ENCODE measurements at regions not wholly inside any gene's neighbourhood (a gene's known extent, or its start where the extent isn't known, plus 50 kb on each side); places are given as distances from the start of the nearest gene placed in this dataset.
A peak's percentile ranks its signal among the peaks of the same experiment; 100 is the strongest.

GRCh38 chr10:52442576-52442975, 128.5 kb downstream of the DKK1 start:
- H3K4me1 ChIP-seq (ENCODE audit: control insufficient read depth, insufficient read depth, low read length): no peaks in the 10 kb centered on the region
- no peak for ATAC-seq
- intact Hi-C loops (cut with DNase I): no loop called here
- no peak for DNase-seq
- H3K27me3 ChIP-seq (ENCODE audit: control insufficient read depth, insufficient read depth): no peaks in the 10 kb centered on the region
- H3K4me3 ChIP-seq (ENCODE audit: low read length): no peak overlapping the region
- H3K27ac ChIP-seq (ENCODE audit: low read length): no peak overlapping the region
- no peaks in the 10 kb centered on the region for H3K9me3 ChIP-seq (ENCODE audit: control insufficient read depth, low read length)

DNA sequence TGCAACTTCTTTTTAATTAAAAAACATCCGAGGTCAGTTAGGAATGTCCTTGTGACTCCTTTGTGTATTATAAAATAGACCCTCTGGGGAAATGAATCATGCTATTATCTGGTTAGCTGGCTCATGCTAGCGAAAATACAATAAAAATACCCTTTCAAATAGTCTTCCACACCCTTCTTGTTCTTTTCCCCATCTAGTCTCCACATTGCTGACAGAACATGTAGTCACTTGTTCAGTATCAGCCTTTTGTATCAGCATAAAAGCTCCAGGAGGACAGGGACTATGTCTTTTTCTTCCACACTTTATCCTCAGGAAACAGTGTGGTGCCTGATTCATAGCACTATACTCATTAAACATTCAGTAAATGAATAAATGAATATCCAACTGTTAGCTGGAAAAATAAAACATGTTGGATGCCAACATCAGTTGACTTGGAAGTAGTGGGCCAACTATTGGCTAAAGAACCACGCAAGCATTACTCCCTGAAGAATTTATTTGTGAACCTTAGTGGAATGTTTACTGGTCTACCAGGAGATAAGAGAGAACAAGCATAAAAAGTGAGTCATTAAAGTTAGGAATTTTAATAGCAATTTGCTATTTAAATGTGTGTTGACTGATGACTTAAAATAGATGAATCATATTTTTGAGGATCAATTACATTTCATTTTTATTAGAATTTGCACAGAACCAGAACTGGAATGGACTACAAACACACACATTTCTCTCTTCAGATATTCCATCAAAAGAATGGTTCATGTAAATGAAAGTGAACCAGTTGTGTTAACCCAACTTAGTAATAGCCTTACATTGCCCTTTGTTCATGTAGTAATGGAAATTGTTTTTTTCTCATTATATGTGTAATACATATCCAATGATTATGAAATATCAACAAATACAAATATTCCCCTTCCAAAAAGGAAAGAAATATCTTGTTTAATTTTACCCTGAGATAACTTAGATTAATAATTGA, 129.6 kb downstream of the DKK1 start:
- H3K4me1 ChIP-seq (ENCODE audit: control insufficient read depth, insufficient read depth, low read length): no peaks in the 10 kb centered on the region
- intact Hi-C loops (cut with DNase I): no loop called here
- WGBS: 39% methylated on average over 3 of the region's 3 CpGs
- H3K27me3 ChIP-seq (ENCODE audit: control insufficient read depth, insufficient read depth): no peaks in the 10 kb centered on the region
- H3K9me3 ChIP-seq (ENCODE audit: control insufficient read depth, low read length): no peaks in the 10 kb centered on the region
- no peak overlapping the region for H3K27ac ChIP-seq (ENCODE audit: low read length)
- ATAC-seq (peak; percentile 80 to 86), DNase-seq (no peak)
- no peak overlapping the region for H3K4me3 ChIP-seq (ENCODE audit: low read length)

DNA sequence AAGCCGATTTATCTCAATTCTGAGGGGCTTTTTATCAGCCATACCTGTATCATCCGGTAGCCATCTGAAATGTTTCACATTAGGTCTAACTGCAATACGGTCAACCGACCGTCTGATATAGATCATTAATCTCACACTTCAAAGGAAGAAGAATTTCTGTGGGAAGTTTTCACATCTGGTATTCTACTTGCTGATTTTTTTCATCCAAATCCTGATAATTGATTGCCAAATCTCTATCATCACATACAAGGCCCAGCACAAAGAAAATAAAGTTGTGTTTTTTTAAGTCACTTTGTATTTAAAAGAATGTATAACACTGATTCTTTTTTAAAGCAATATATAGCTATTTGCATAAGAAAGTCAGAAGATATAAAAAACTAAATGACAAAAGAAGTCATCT, 132.3 kb downstream of the DKK1 start:
- WGBS: 43% methylated on average over 5 of the region's 5 CpGs
- no peaks in the 10 kb centered on the region for H3K4me1 ChIP-seq (ENCODE audit: control insufficient read depth, insufficient read depth, low read length)
- no peak overlapping the region for H3K4me3 ChIP-seq (ENCODE audit: low read length)
- H3K27me3 ChIP-seq (ENCODE audit: control insufficient read depth, insufficient read depth): no peaks in the 10 kb centered on the region
- ATAC-seq (no peak), DNase-seq (no peak)
- intact Hi-C loops (cut with DNase I): no loop called here
- no peaks in the 10 kb centered on the region for H3K9me3 ChIP-seq (ENCODE audit: control insufficient read depth, low read length)
- H3K27ac ChIP-seq (ENCODE audit: low read length): no peak overlapping the region

GRCh38 chr10:52447931-52448353, 133.9 kb downstream of the DKK1 start:
- ATAC-seq: no peak
- Histone ChIP-seq H3K4me3 (ENCODE audit: low read length) (no peak overlapping the region), H3K9me3 (ENCODE audit: control insufficient read depth, low read length) (no peaks in the 10 kb centered on the region), H3K27me3 (ENCODE audit: control insufficient read depth, insufficient read depth) (no peaks in the 10 kb centered on the region), H3K27ac (ENCODE audit: low read length) (no peak overlapping the region), H3K4me1 (ENCODE audit: control insufficient read depth, insufficient read depth, low read length) (no peaks in the 10 kb centered on the region)
- DNase-seq: no peak
- intact Hi-C loops (cut with DNase I): no loop called here

- Histone ChIP-seq H3K4me1 (ENCODE audit: control insufficient read depth, insufficient read depth, low read length) (no peaks in the 10 kb centered on the region), H3K4me3 (ENCODE audit: low read length) (no peak overlapping the region), H3K27me3 (ENCODE audit: control insufficient read depth, insufficient read depth) (no peaks in the 10 kb centered on the region), H3K27ac (ENCODE audit: low read length) (no peak overlapping the region), H3K9me3 (ENCODE audit: control insufficient read depth, low read length) (no peaks in the 10 kb centered on the region)
- intact Hi-C loops (cut with DNase I): no loop called here
- WGBS: 86% methylated on average over 6 of the region's 6 CpGs
- ATAC-seq (no peak), DNase-seq (no peak)
These were observed 136.7 kb downstream of the DKK1 start for GRCh38 chr10:52450762-52451291.

- intact Hi-C loops (cut with DNase I): no loop called here
- ATAC-seq (no peak), DNase-seq (no peak)
- H3K4me3 ChIP-seq (ENCODE audit: low read length): no peak overlapping the region
- H3K4me1 ChIP-seq (ENCODE audit: control insufficient read depth, insufficient read depth, low read length): no peaks in the 10 kb centered on the region
- no peaks in the 10 kb centered on the region for H3K9me3 ChIP-seq (ENCODE audit: control insufficient read depth, low read length)
- H3K27me3 ChIP-seq (ENCODE audit: control insufficient read depth, insufficient read depth): no peaks in the 10 kb centered on the region
- H3K27ac ChIP-seq (ENCODE audit: low read length): no peak overlapping the region
These were observed 137.7 kb downstream of the DKK1 start for GRCh38 chr10:52451817-52452216.

DNA sequence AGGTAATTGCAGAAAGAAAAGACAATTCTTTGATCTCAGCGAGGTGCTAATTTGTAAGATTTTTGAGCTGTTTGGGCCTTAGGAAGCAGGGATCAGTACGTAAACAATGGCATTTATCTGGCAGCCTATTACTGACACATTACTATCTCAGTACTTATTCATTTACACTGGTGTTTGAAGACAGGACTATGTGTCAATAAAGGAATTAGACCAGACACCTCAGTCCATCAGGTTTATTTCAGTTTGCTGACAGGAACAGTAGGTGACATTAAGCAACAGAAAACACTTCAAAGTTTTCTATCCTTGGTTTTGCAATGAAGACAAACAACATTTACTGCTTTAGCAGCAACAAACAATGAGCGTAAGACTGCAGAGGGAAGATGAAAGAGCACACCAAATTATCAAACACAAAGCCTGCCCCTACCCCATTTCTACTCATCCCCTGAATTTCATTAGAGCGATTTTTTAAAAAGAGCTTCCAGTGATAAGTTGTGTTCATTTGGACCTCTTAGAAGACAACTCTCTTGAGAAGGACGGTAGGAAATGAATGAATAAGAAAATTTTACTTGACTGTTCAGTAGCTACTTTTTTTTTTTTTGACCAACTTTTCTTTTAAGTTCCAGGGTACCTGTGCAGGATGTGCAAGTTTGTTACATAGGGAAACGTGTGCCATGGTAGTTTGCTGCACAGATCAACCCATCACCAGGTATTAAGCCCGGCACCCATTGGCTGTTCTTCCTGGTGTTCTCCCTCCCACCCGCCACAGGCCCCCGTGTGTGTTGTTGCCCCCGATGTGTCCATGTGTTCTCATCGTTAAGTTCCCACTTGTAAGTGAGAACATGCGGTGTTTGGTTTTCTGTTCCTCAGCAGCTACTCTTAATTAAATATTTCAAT, 138.8 kb downstream of the DKK1 start:
- DNase-seq: no peak
- no peak overlapping the region for H3K27ac ChIP-seq (ENCODE audit: low read length)
- H3K4me1 ChIP-seq (ENCODE audit: control insufficient read depth, insufficient read depth, low read length): no peaks in the 10 kb centered on the region
- intact Hi-C loops (cut with DNase I): no loop called here
- H3K4me3 ChIP-seq (ENCODE audit: low read length): no peak overlapping the region
- no peaks in the 10 kb centered on the region for H3K9me3 ChIP-seq (ENCODE audit: control insufficient read depth, low read length)
- no peaks in the 10 kb centered on the region for H3K27me3 ChIP-seq (ENCODE audit: control insufficient read depth, insufficient read depth)
- WGBS: 59% methylated on average over 12 of the region's 12 CpGs
- ATAC-seq: peak in 1 of 2 donors; percentile 55

GRCh38 chr10:52453501-52453900, 139.4 kb downstream of the DKK1 start:
- 96% methylated on average over 1 of the region's 1 CpG for WGBS
- no peaks in the 10 kb centered on the region for H3K4me1 ChIP-seq (ENCODE audit: control insufficient read depth, insufficient read depth, low read length)
- no peak overlapping the region for H3K4me3 ChIP-seq (ENCODE audit: low read length)
- intact Hi-C loops (cut with DNase I): no loop called here
- ATAC-seq (no peak), DNase-seq (no peak)
- no peaks in the 10 kb centered on the region for H3K9me3 ChIP-seq (ENCODE audit: control insufficient read depth, low read length)
- no peak overlapping the region for H3K27ac ChIP-seq (ENCODE audit: low read length)
- H3K27me3 ChIP-seq (ENCODE audit: control insufficient read depth, insufficient read depth): no peaks in the 10 kb centered on the region

GRCh38 chr10:52454491-52454890, 140.4 kb downstream of the DKK1 start:
- no peaks in the 10 kb centered on the region for H3K27me3 ChIP-seq (ENCODE audit: control insufficient read depth, insufficient read depth)

DNA sequence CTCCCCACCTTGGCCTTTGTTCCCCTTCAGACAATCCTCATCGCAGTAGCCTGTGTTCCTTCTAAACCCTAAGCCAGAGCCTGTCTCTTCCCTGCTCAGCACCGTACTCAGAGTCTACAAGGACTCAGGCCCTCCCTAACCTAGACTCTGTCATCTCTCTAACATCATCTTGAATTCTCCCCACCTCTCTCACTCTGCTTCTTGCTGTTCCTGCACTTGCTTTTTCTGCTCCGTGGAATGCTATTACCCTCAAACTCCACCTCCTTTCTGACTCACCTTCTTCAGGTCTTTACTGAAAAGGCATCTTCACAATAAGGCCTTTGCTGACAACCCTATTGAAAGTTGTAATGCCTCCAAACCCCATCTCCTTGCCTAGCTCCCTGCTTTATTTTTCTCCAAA, 141.0 kb downstream of the DKK1 start:
- Histone ChIP-seq H3K27me3 (ENCODE audit: control insufficient read depth, insufficient read depth) (no peaks in the 10 kb centered on the region), H3K27ac (ENCODE audit: low read length) (no peak overlapping the region), H3K9me3 (ENCODE audit: control insufficient read depth, low read length) (no peaks in the 10 kb centered on the region), H3K4me1 (ENCODE audit: control insufficient read depth, insufficient read depth, low read length) (no peaks in the 10 kb centered on the region), H3K4me3 (ENCODE audit: low read length) (no peak overlapping the region)
- 76% methylated on average over 3 of the region's 3 CpGs for WGBS
- ATAC-seq (no peak), DNase-seq (no peak)
- intact Hi-C loops (cut with DNase I): no loop called here

More at GRCh38 chr10:52454491-52454890, 140.4 kb downstream of the DKK1 start:
- H3K9me3 ChIP-seq (ENCODE audit: control insufficient read depth, low read length): no peaks in the 10 kb centered on the region
- ATAC-seq (no peak), DNase-seq (no peak)
- intact Hi-C loops (cut with DNase I): no loop called here
- no peaks in the 10 kb centered on the region for H3K4me1 ChIP-seq (ENCODE audit: control insufficient read depth, insufficient read depth, low read length)
- H3K4me3 ChIP-seq (ENCODE audit: low read length): no peak overlapping the region
- no peak overlapping the region for H3K27ac ChIP-seq (ENCODE audit: low read length)
- WGBS: 66% methylated on average over 3 of the region's 3 CpGs

- Histone ChIP-seq H3K27ac (ENCODE audit: low read length) (no peak overlapping the region), H3K9me3 (ENCODE audit: control insufficient read depth, low read length) (no peaks in the 10 kb centered on the region), H3K27me3 (ENCODE audit: control insufficient read depth, insufficient read depth) (no peaks in the 10 kb centered on the region), H3K4me3 (ENCODE audit: low read length) (no peak overlapping the region), H3K4me1 (ENCODE audit: control insufficient read depth, insufficient read depth, low read length) (no peaks in the 10 kb centered on the region)
- no peak for DNase-seq
- ATAC-seq: no peak
- intact Hi-C loops (cut with DNase I): no loop called here
These were observed 145.0 kb downstream of the DKK1 start for GRCh38 chr10:52459097-52459496.
